GM19193 (cell line): ENCODE measurements at regions not wholly inside any gene's neighbourhood (a gene's known extent, or its start where the extent isn't known, plus 50 kb on each side); places are given as distances from the start of the nearest gene placed in this dataset.

ENCODE experiments used
- POLR2A ChIP-seq: IDR thresholded peaks from 4 replicates; pipeline ENCODE4 v1.6.1; 2011; ENCODE audit not compliant: insufficient read depth, insufficient read length; ENCODE audit errors: extremely low read depth

DNA sequence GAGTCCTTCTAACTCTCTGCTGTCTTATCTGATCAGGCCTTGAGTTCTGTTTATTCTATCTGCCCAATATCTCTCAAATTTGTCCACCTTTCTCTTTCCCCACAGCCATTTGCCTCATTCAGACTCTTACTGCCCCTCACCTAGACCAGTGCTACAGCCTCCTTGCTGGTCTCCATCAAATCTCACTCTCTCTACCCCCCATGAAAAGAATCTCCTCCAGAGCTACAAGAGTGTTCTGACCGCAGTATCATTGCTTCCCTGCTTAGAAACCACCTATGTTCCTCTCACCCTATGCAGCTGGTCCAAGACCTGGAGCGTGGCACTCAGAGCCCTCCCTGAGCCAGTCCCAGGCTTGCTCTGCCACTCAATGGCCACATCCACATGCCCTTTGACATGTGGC lies 231.0 kb upstream of the JUN start:
- TF ChIP-seq POLR2A, result no peak

DNA sequence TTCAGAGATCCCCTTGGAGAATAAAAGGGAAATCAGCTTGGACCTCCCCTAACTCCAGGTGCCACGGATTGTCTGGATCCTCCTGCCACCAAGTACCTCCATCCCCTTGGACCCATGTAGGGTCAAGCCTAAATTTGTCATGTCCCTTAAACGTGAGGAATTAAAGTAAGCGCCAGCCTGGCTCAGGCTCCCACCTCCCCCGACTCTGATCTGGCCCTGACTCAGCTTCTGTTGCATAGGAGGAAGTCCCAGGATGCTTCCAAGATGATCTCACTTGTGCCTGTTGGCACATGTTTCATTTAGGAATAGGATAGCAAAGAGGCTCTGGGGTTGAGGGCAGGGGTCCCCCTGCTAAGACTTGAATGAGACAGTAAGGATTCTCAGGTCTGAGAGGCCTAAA lies 231.9 kb upstream of the JUN start:
- no peak for TF ChIP-seq POLR2A

DNA sequence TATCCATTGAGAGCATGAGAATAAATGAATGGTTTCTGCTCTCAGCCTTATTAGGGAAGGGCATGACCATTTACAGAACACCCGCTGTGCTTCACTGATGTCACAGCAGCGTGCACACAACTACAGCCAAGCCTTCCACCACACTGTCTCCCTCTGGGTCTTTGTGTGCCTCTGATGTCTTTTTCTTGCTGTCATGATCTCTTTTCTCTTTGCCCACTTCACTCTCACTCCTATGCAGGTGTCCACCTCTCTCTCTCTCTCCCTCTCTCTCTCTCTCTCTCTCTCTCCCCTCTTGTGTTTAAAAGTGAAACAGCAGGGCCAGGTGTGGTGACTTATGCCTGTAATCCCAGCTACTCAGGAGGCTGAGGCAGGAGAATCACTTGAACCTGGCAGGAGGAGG lies 232.5 kb upstream of the JUN start:
- TF ChIP-seq POLR2A, result no peak

DNA sequence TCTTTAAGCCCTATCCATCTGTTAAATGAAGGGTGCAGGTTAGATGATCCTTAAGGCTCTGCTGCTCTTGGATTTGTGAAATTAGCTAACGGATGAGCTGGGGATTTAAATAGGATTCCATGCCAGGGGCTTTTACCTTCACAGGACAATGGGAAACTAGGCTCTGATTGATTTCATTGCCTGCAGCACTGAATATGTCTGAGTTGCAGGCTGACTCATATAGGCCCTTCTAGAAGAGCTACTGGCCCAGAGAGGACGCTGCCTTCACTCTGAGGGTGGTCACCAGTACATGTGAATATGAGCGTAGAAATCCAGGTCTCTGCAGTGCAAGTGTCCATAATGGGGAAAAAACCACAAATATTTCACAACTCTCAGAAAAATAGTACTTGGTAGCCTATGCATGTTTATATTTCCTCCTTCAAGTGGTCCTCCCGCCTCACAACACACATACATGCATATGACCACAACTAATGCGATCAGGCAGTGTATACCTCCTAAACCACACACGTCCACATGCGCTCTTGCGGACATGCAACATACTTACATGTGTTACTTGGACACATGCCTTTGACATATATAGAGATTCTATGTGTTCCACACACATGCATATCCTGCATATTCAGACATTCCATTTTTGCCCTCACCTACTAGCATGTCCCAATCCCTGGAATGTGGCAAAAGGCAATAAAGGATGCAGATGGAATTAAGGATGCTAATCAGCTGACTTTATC lies 233.8 kb upstream of the JUN start:
- no peak for TF ChIP-seq POLR2A

DNA sequence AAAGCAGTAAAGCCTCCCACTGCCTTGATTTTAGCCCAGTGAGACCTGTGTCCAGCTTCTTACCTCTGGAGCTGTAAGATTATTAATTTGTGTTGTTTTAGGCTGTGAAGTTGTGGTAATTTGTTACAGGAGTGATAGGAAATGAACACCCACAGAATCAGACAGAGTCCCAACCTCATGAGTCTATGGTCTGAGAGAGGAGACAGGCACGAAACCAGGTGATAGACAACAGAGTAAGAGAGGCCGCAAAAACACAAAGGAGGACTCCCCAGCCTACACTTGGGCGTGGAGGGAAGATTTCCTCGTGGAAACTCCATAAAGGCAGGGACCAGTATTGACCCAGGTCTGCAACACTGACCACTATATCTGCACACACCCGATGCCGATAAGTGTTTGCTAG lies 234.6 kb upstream of the JUN start:
- no peak for TF ChIP-seq POLR2A

DNA sequence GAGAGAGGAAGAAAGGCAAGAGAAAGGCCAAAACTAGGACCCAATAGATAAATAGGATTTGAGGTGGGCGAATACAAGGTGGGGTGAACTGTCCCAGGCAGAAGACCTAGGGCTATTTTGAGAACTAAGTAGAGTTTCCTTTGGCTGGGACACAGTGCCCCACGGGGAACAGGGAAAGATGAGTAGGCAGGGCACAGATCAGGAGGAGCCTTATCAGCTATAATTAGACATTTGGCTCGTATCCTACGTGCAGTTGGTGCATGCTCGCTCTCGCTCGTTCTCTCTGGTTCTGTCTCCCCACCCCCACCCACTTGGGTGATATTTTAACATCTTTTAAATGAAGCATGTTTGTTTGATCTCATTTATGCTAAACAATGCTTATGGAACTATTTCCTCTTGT lies 235.0 kb upstream of the JUN start:
- no peak for TF ChIP-seq POLR2A

DNA sequence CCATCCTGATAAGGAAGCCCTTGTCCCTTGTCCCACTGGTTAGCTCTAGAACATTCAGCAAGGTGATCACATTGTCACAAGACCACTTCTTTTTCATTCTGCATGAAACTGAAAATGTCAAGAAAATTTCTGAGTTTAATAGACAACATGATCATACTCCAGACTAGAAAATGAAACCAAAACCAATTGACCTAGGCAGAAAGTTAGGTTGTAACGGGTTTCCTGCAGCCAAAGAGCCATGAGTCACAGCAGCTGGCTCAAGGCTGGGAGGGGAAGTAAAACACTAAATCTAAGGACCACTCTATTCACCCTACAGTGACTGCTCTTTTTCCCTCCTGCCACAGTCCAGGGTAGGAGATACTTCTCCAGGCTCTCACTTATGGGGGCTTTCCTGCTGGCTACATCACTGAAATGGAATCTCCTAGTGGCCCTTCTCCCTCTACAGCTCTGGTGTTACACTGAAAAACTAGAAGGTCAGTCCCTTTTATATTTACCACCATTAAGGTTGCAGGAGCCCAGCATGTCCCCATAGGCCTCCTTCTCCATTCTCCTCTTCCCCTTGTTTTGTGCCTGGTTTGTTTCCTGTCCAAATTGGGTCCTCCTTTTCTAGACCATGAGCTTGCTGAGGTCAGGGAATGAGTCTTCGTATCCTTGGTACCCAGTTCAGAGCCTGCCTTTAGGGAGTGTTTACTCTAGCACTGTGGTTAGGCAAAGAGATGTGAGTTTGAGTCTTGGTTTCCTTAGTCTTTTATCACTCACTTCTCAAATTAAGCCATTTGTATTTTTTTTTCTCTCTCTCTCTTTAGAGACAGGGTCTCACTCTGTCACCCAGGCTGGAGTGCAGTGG lies 236.5 kb upstream of the JUN start:
- TF ChIP-seq POLR2A, result no peak

DNA sequence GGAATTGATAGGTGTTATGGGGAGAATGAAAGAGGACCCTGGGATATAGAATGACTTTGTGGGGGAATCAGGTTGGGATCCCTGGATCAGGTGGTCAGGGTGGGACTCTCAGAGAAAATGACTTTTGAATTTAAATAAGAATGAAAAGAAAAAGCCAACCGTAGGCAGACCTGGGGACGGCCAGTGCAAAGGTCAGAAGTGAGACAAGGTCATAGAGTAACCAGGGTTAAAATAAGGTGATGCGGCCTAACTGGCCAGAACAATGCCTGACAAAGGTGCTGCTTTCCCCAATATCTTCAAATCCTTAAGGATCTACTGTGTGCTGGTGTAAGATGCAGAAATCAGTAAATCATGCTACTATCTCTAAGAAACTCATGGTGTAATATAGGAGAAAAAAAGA lies 238.4 kb upstream of the JUN start:
- TF ChIP-seq POLR2A, result no peak

DNA sequence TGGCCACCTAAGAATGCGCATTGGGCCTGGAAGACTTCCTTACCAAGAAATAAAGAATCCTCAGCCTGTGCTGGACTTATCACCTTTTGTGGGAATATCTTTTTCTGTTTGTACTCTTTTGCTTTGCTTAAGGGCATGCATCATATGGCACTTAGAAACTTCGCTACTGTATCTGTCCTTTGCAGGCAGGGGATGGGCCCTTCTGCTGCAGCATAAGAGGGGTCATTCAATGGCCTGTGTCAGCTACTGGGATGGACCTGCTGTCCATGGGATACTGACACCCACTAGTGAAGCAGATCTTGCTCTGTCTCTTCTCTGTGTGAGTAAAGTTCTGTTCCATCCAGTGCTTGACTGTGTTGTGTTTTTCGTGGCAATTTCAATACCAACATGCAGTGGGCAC lies 239.0 kb upstream of the JUN start:
- TF ChIP-seq POLR2A, result no peak

DNA sequence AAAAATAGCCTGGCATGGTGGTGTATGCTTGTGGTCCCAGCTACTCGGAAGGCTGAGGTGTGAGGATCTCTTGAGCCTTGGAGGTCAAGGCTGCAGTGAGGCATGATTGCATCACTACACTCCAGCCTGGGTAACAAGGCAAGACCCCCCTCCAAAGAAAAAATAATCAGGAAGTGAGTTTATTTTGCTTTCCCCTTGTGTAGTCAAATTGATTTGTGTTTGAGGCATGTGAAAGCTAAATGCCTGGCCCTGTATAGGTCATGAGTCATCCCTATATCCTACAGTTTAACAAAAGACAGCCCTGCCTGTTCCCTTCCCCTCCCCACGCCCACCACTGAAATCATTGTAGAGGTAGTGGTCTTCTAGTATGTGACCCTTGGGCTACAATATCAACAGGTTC lies 241.4 kb upstream of the JUN start:
- no peak for TF ChIP-seq POLR2A

DNA sequence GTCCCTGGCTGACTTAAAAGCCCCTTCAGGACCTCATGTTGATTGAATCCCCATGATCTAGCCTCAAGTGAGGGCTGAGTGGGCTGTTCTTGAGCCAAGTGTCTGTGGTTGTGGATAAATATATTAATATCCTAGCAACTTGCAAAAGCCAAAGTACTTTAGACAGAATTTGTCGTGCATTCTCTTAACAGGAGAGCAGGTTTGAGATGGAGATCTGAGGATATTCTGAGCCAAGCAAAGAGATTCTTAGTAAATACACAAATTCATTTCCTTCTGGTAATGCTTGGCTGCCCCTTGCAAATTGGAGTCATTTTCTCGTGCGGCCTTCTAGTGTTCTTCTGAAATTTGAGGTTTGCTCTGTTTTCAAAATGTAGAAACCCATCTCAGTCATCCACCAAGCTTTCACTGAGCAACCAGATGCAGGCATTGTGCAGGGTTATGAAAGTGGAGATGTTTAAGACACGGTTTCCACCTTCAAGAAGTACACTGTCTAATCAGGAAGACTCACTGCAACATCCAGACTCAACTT lies 242.1 kb upstream of the JUN start:
- no peak for TF ChIP-seq POLR2A

DNA sequence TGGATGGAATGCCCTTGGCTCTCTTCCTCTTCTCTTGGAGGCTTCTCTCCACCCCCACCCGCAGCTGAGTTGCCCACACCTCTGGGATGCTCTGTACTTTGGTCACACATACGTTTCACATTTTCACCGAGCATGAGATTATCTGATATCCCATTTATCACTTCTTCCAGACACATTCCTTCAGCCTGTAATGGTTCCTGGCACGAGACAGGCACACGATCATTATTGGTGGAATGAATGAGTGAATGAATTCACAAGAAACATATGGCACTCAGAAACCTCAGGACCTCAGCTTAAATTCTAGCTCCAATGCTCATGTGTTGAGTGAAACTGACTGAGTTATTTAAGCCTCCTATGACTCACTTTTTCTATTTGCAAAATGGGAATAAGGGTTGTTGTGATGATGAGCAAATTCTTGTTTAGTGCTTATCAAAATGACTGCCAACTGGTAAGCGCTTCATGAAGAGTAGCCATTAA lies 242.7 kb upstream of the JUN start:
- TF ChIP-seq POLR2A, result no peak

DNA sequence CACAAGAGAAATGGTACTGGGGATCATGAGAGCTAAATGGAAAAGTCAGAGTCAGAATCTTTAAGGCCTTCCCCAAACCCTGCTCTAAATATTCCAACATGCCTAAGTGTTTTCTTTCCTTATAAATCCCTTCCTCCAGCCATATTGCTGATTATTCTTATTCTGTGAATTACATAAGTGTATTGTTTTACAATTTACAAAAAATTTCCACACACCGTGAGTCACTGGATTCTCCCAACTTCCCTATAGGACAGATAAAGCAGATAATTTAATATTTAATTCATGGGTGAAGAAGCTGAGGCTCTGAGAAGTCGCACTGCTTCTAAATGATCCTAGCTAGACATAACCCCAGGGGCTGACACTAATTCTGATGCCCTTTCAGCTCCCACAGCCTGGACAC lies 243.3 kb upstream of the JUN start:
- no peak for TF ChIP-seq POLR2A

DNA sequence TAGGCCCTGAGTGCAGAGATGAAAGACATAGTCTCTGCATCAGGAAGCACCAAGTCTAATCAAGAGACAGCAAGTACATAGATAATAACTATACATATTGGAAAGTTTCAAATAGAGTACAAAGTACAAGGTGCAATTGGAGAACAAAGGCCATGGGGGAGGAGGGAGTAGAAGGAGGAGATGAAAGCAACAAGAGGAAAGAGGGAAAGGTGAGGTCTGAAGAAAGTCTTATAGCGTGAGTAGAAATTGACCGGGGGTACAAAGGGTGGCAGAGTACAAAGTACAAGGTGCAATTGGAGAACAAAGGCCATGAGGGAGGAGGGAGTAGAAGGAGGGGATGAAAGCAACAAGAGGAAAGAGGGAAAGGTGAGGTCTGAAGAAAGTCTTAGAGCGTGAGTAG lies 244.2 kb upstream of the JUN start:
- no peak for TF ChIP-seq POLR2A

DNA sequence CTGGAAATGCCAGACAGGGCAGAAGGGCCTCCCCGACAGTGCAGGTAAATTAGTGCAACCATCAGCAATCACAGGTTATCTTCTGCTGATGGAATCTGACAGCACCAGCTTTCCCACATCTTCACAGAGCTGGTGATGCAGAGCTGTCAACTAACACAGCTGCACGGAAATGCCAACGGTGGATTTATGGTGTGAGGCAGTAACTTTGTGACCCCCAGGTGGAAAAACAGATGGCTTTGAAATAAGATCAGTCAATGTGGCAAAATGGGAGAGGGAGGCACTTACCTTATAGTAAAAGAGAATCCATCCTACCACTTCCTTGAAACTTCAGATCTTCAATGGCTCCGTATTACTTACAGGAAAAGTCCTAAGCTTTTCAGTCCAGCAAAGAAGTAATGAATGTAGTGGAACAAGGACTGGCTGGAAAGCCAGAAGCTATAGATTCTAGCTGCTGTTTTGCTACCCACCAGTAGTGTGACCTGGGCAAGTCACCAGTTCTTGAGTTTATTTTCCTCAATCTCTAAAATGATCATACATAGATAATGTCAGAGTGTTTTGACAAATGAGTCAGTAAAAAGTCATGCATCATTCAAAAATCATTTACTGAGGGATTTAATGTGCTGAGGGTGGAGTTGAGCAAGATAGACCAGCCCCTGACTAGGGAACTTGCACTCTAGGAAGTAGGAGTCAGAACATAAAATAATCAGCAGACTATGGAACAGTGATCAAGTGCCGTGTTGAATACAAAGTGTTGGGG lies 245.7 kb upstream of the JUN start:
- no peak for TF ChIP-seq POLR2A
